HL-60 (cell line): ENCODE measurements at regions not wholly inside any gene's neighbourhood (a gene's known extent, or its start where the extent isn't known, plus 50 kb on each side); places are given as distances from the start of the nearest gene placed in this dataset.
"Not testable (repeated sequence)": the region's sequence is repeated elsewhere in the genome, so short reads cannot be mapped to it uniquely, and the experiment has no call there.

Experiments used
- DNase-seq, 2 experiments: peaks; one replicate each; pipeline ENCODE4 v3.0.0-alpha.2; 2010 to 2020; ENCODE audit warnings: low read depth in 1 of 2, low spot score in 1 of 2
- H3K27ac ChIP-seq: fragments of 250-450 bp; sonication (Bioruptor Pico); replicated peaks from 2 replicates; pipeline ENCODE4 v1.5.1; 2020; ENCODE audit warnings: mild to moderate bottlenecking, moderate library complexity
- H3K27me3 ChIP-seq: fragments of 250-450 bp; sonication (Bioruptor Pico); 2 replicates; pipeline ENCODE4 v1.5.1; 2021; ENCODE audit warnings: mild to moderate bottlenecking, moderate library complexity; ENCODE audit not compliant: insufficient read depth, poor library complexity, severe bottlenecking
- H3K4me3 ChIP-seq: replicated peaks from 2 replicates; pipeline ENCODE4 v1.5.1; 2011; ENCODE audit warnings: mild to moderate bottlenecking, control low read depth, low read length; ENCODE audit not compliant: insufficient read depth
- CTCF ChIP-seq: IDR thresholded peaks from one replicate; pipeline ENCODE4 v1.5.1; 2011; ENCODE audit warnings: low read length, control low read depth, inconsistent platforms; ENCODE audit not compliant: insufficient read depth
- GABPA ChIP-seq: IDR thresholded peaks from 2 replicates; pipeline ENCODE4 v1.6.1; 2012; ENCODE audit warnings: low read depth
- POLR2AphosphoS5 ChIP-seq: IDR thresholded peaks from 2 replicates; pipeline ENCODE4 v1.6.1; 2012; ENCODE audit warnings: low read depth
- REST ChIP-seq: IDR thresholded peaks from 2 replicates; pipeline ENCODE4 v1.6.1; 2012; ENCODE audit warnings: low read depth; ENCODE audit not compliant: insufficient replicate concordance
- SPI1 ChIP-seq: IDR thresholded peaks from 2 replicates; pipeline ENCODE4 v1.6.1; 2012; ENCODE audit warnings: low read depth, mild to moderate bottlenecking, borderline replicate concordance

- Histone ChIP-seq H3K4me3 (no peak overlapping the region), H3K27ac (no peak overlapping the region), H3K27me3 (no peaks in the 10 kb centered on the region)
- TF ChIP-seq POLR2AphosphoS5 (no peak), GABPA (no peak), REST (no peak)
- DNase-seq = no peak
Measured at GRCh38 chr21:14285147-14285761, 69.3 kb downstream of the RBM11 start.

GRCh38 chr21:14284481-14284880 lies 68.5 kb downstream of the RBM11 start:
- DNase-seq = no peak
- H3K27ac ChIP-seq = no peak overlapping the region
- TF ChIP-seq CTCF (no peak), GABPA (no peak), REST (no peak), SPI1 (no peak)
- H3K27me3 ChIP-seq = no peaks in the 10 kb centered on the region
- no peak overlapping the region for H3K4me3 ChIP-seq

- H3K27me3 ChIP-seq, H3K27ac ChIP-seq, DNase-seq, H3K4me3 ChIP-seq: not testable (repeated sequence)
Measured at GRCh38 chr21:14281188-14281900, 65.4 kb downstream of the RBM11 start.
